GM23338 (cell line): ENCODE measurements at regions not wholly inside any gene's neighbourhood (a gene's known extent, or its start where the extent isn't known, plus 50 kb on each side); places are given as distances from the start of the nearest gene placed in this dataset.

Experiments used
- CREB1 ChIP-seq: fragments of 250-450 bp; sonication (Bioruptor Pico); IDR thresholded peaks from 2 replicates; pipeline ENCODE4 v1.5.0; 2020; ENCODE audit warnings: low read depth, mild to moderate bottlenecking, moderate library complexity
- CTCF ChIP-seq, 2 experiments: fragments of 200-600 bp in 1 of 2; sonication (generic) in 1 of 2; conservative IDR thresholded peaks; 2 replicates each; pipeline versions ENCODE4 v1.5.1 to v1.6.1; 2016 to 2017; ENCODE audit warnings: antibody characterized with exemption in 2 of 2, low read depth in 2 of 2, mild to moderate bottlenecking in 2 of 2, moderate library complexity in 1 of 2
- ETS1 ChIP-seq: IDR thresholded peaks from 2 replicates; pipeline ENCODE4 v1.6.1; 2016; ENCODE audit warnings: antibody characterized with exemption
- EZH2 ChIP-seq: fragments of 200-600 bp; sonication (generic); IDR thresholded peaks from one replicate; pipeline ENCODE4 v1.8.0; 2017; ENCODE audit warnings: antibody characterized with exemption, mild to moderate bottlenecking, low read depth; ENCODE audit not compliant: unreplicated experiment
- EZH2phosphoT487 ChIP-seq: fragments of 200-600 bp; sonication (generic); IDR thresholded peaks from one replicate; pipeline ENCODE4 v1.8.1; 2018; ENCODE audit warnings: antibody characterized with exemption; ENCODE audit not compliant: unreplicated experiment
- JUNB ChIP-seq: IDR thresholded peaks from one replicate; pipeline ENCODE4 v1.6.1; 2016; ENCODE audit warnings: antibody characterized with exemption; ENCODE audit not compliant: unreplicated experiment
- NANOG ChIP-seq: IDR thresholded peaks from 2 replicates; pipeline ENCODE4 v1.6.1; 2016; ENCODE audit warnings: antibody characterized with exemption, borderline replicate concordance
- POLR2AphosphoS5 ChIP-seq: IDR thresholded peaks from 2 replicates; pipeline ENCODE4 v1.6.1; 2016; ENCODE audit warnings: antibody characterized with exemption, low read depth
- REST ChIP-seq: IDR thresholded peaks from one replicate; pipeline ENCODE4 v1.6.1; 2018; ENCODE audit warnings: antibody characterized with exemption; ENCODE audit not compliant: unreplicated experiment
- ZNF331 ChIP-seq: fragments of 250-450 bp; sonication (Bioruptor Pico); IDR thresholded peaks from 2 replicates; pipeline ENCODE4 v1.5.0; 2020; ENCODE audit warnings: low read depth, mild to moderate bottlenecking, moderate library complexity

- TF ChIP-seq CTCF (conservative IDR thresholded peaks at IDR 0.05; ENCODE audit: low read depth in 2 of 2): no peak
- no peak for TF ChIP-seq EZH2
- no peak for TF ChIP-seq POLR2AphosphoS5
- no peak for TF ChIP-seq EZH2phosphoT487
- no peak for TF ChIP-seq REST
- no peak for TF ChIP-seq ETS1
- no peak for TF ChIP-seq NANOG
- no peak for TF ChIP-seq ZNF331 (CRISPR knock-in tag)
- no peak for TF ChIP-seq JUNB
- no peak for TF ChIP-seq CREB1 (CRISPR knock-in tag)
Measured at GRCh38 chr9:124105266-124105665, 93.7 kb downstream of the LHX2 start.
